OCI-LY7 (cell line): ENCODE measurements at regions not wholly inside any gene's neighbourhood (a gene's known extent, or its start where the extent isn't known, plus 50 kb on each side); places are given as distances from the start of the nearest gene placed in this dataset.

Experiments
- BruUV-seq: library from RNA; stranded (reverse); fragments of 400-500 nt; replicated peaks from 2 replicates; lab custom pipeline; 2021; lab: Mats Ljungman, UMichigan
- CTCF ChIA-PET: fragments of 300-600 bp; sonication (Branson Sonifier 250); formaldehyde crosslinking; loops from one replicate; lab custom pipeline; 2022; ENCODE audit warnings: antibody characterized with exemption; ENCODE audit not compliant: unreplicated experiment; lab: Charles Lee
- POLR2A ChIA-PET: fragments of 300-600 bp; sonication (Branson Sonifier 250); formaldehyde crosslinking; loops from one replicate; lab custom pipeline; 2022; ENCODE audit warnings: antibody characterized with exemption; lab: Charles Lee
- DNase-seq: peaks from one replicate; pipeline ENCODE4 v3.0.0-alpha.2; 2015; ENCODE audit warnings: low spot score
- H2AFZ ChIP-seq: fragments of 200-600 bp; sonication (generic), shearing (Covaris generic); 2 replicates; pipeline ENCODE4 v1.6.1; 2014; ENCODE audit warnings: mild to moderate bottlenecking, antibody characterized with exemption, low read length, moderate library complexity
- H3K27ac ChIP-seq: fragments of 200-600 bp; sonication (generic); 2 replicates; pipeline ENCODE4 v1.5.1; 2014; ENCODE audit warnings: mixed run types, low read depth, mild to moderate bottlenecking, moderate library complexity, low read length, inconsistent platforms; ENCODE audit not compliant: poor library complexity, severe bottlenecking
- H3K36me3 ChIP-seq: fragments of 200-600 bp; sonication (generic); 2 replicates; pipeline ENCODE4 v1.6.1; 2014; ENCODE audit warnings: mild to moderate bottlenecking, antibody characterized with exemption, low read length, moderate library complexity, mixed read lengths; ENCODE audit not compliant: insufficient read depth
- H3K4me1 ChIP-seq: fragments of 200-600 bp; sonication (generic); 2 replicates; pipeline ENCODE4 v1.5.1; 2014; ENCODE audit warnings: mild to moderate bottlenecking, low read length; ENCODE audit not compliant: insufficient read depth, poor library complexity, severe bottlenecking
- H3K4me2 ChIP-seq: fragments of 200-600 bp; sonication (generic); 2 replicates; pipeline ENCODE4 v1.6.1; 2014; ENCODE audit warnings: mild to moderate bottlenecking, low read length
- H3K4me3 ChIP-seq: fragments of 200-600 bp; sonication (generic); 2 replicates; pipeline ENCODE4 v1.5.1; 2014; ENCODE audit warnings: mild to moderate bottlenecking, low read depth, low read length; ENCODE audit not compliant: poor library complexity, severe bottlenecking
- H3K79me2 ChIP-seq: fragments of 200-600 bp; sonication (generic); 2 replicates; pipeline ENCODE4 v1.6.1; 2016; ENCODE audit warnings: low read depth, mild to moderate bottlenecking, low read length, moderate library complexity, mixed read lengths; ENCODE audit not compliant: insufficient read depth
- H3K9me2 ChIP-seq: fragments of 200-600 bp; sonication (generic); 2 replicates; pipeline ENCODE4 v1.6.1; 2016; ENCODE audit warnings: mild to moderate bottlenecking, low read length, mixed read lengths; ENCODE audit not compliant: insufficient read depth
- H3K9me3 ChIP-seq: fragments of 200-600 bp; sonication (generic); 2 replicates; pipeline ENCODE4 v1.6.1; 2014; ENCODE audit warnings: mild to moderate bottlenecking, mixed run types, low read length, mixed read lengths
- H4K20me1 ChIP-seq: fragments of 200-600 bp; sonication (generic); 2 replicates; pipeline ENCODE4 v1.6.1; 2014; ENCODE audit warnings: mild to moderate bottlenecking, antibody characterized with exemption, low read length, moderate library complexity, mixed read lengths; ENCODE audit not compliant: insufficient read depth
- CTCF ChIP-seq: fragments of 200-600 bp; sonication (generic); conservative IDR thresholded peaks from 2 replicates; pipeline ENCODE4 v1.5.1; 2014; ENCODE audit warnings: mild to moderate bottlenecking, antibody characterized with exemption, low read length, moderate library complexity, mixed read lengths
- EZH2phosphoT487 ChIP-seq: fragments of 200-600 bp; sonication (generic); IDR thresholded peaks from 2 replicates; pipeline ENCODE4 v1.6.1; 2018; ENCODE audit warnings: low read depth, borderline replicate concordance, mild to moderate bottlenecking, mixed run types, antibody characterized with exemption, low read length, moderate library complexity, mixed read lengths
- intact Hi-C: fragments of 100-400 bp; cut with micrococcal nuclease; formaldehyde crosslinking; loops from one replicate; pipeline ENCODE4 v1.10.0; 2022; ENCODE audit not compliant: unreplicated experiment

GRCh38 chr13:76813891-76814290, 72.3 kb downstream of the KCTD12 start:
- TF ChIP-seq CTCF (no peak), EZH2phosphoT487 (no peak)
- H3K4me1 ChIP-seq: no peaks in the 10 kb centered on the region
- POLR2A ChIA-PET: interaction anchor here (0.7 kb wide), 1 partner anchor 1080 kb away, joined by 4 read pairs; no protein-coding TSS in a partner anchor
- CTCF ChIA-PET: no interaction called here
- H3K9me3 ChIP-seq: no peaks in the 10 kb centered on the region
- H4K20me1 ChIP-seq: no peaks in the 10 kb centered on the region
- H3K79me2 ChIP-seq: no peaks in the 10 kb centered on the region
- H3K27ac ChIP-seq: no peak overlapping the region
- intact Hi-C loops: no loop called here
- no TSS peak for BruUV-seq
- no peak overlapping the region for H2AFZ ChIP-seq
- no peak overlapping the region for H3K4me2 ChIP-seq
- H3K4me3 ChIP-seq: no peak overlapping the region
- H3K9me2 ChIP-seq: no peaks in the 10 kb centered on the region
- H3K36me3 ChIP-seq: no peaks in the 10 kb centered on the region
- DNase-seq: no peak

GRCh38 chr13:76813000-76813691, 73.1 kb downstream of the KCTD12 start:
- Histone ChIP-seq H3K4me3 (no peak overlapping the region), H2AFZ (no peak overlapping the region), H3K9me2 (no peaks in the 10 kb centered on the region), H3K4me2 (no peak overlapping the region), H3K36me3 (no peaks in the 10 kb centered on the region), H3K9me3 (no peaks in the 10 kb centered on the region), H3K27ac (no peak overlapping the region), H3K4me1 (no peaks in the 10 kb centered on the region), H4K20me1 (no peaks in the 10 kb centered on the region), H3K79me2 (no peaks in the 10 kb centered on the region)
- ChIA-PET POLR2A (no interaction called here), CTCF (no interaction called here)
- no peak for DNase-seq
- TF ChIP-seq EZH2phosphoT487 (no peak), CTCF (no peak)
- no TSS peak for BruUV-seq
- intact Hi-C loops: no loop called here

- no peak overlapping the region for H3K4me2 ChIP-seq
- no peak overlapping the region for H3K4me3 ChIP-seq
- DNase-seq: no peak
- TF ChIP-seq CTCF (no peak), EZH2phosphoT487 (no peak)
- CTCF ChIA-PET: no interaction called here
- H3K79me2 ChIP-seq: no peaks in the 10 kb centered on the region
- H3K9me3 ChIP-seq: no peaks in the 10 kb centered on the region
- intact Hi-C loops: no loop called here
- no peaks in the 10 kb centered on the region for H3K9me2 ChIP-seq
- no peaks in the 10 kb centered on the region for H3K36me3 ChIP-seq
- H3K4me1 ChIP-seq: no peaks in the 10 kb centered on the region
- H2AFZ ChIP-seq: no peak overlapping the region
- BruUV-seq: no TSS peak
- H4K20me1 ChIP-seq: no peaks in the 10 kb centered on the region
- H3K27ac ChIP-seq: no peak overlapping the region
- POLR2A ChIA-PET: no interaction called here
These were observed 73.9 kb downstream of the KCTD12 start for GRCh38 chr13:76812206-76812897.
